ENCODE measurements at regions not wholly inside any gene's neighbourhood (a gene's known extent, or its start where the extent isn't known, plus 50 kb on each side); places are given as distances from the start of the nearest gene placed in this dataset.

DNA sequence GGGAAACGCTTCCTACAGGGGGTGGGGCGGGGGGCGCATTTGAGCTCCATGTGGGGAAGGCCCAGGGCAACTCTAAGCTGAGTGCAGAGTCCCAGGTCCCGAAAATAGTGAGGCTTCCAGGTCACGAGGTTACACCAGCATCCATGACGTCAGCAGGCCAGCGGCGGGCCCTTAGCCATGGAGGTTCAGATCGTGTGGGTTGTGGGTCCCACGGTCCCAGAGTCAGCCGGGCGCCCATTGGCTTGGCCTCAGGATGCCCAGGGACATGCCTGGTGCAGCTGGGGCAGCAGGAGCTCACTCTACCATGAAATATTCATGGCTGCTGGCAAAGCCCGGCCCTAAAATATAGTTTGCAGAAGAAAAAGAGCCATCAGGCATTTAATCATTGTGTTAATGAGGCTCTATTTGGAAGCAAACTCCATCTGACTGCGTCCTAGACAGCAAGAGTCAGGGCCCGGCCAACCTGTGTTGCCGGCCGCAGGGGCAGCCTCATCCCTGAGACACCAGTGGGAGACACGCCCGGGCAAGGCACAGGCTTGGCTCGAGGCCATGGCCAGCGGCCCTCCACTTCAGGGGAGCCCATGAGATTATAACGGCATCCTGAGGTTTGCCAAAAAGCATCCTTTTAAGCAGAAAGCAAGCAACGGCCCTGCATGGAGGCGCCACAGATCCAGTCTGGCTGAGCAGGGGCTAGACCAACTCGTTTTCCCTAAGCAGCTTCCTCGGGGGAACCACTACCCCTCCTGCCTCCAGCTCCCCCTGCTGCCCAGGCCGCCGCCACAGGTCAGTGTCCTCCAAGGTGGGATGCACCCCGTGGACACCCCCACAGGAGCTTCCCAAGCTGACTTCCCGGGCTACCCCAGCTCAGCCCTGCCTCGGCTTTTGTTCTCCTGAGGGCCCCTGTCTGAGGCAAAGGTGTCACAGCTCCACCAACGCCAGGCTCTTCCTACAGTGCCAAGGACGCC lies 108.9 kb upstream of the PPP1R26 start:
- TF ChIP-seq, protein P1, sequence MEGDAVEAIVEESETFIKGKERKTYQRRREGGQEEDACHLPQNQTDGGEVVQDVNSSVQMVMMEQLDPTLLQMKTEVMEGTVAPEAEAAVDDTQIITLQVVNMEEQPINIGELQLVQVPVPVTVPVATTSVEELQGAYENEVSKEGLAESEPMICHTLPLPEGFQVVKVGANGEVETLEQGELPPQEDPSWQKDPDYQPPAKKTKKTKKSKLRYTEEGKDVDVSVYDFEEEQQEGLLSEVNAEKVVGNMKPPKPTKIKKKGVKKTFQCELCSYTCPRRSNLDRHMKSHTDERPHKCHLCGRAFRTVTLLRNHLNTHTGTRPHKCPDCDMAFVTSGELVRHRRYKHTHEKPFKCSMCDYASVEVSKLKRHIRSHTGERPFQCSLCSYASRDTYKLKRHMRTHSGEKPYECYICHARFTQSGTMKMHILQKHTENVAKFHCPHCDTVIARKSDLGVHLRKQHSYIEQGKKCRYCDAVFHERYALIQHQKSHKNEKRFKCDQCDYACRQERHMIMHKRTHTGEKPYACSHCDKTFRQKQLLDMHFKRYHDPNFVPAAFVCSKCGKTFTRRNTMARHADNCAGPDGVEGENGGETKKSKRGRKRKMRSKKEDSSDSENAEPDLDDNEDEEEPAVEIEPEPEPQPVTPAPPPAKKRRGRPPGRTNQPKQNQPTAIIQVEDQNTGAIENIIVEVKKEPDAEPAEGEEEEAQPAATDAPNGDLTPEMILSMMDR (IDR thresholded peaks at IDR 0.05; ENCODE audit: insufficient read depth, low read length) = no peak
- TF ChIP-seq GABPA (IDR thresholded peaks at IDR 0.05; ENCODE audit: low read depth) = no peak
- TF ChIP-seq POLR2AphosphoS5 (IDR thresholded peaks at IDR 0.05; ENCODE audit: low read depth) = no peak
